GM19238 (cell line): ENCODE measurements at regions not wholly inside any gene's neighbourhood (a gene's known extent, or its start where the extent isn't known, plus 50 kb on each side); places are given as distances from the start of the nearest gene placed in this dataset.
"Not testable (repeated sequence)": the region's sequence is repeated elsewhere in the genome, so short reads cannot be mapped to it uniquely, and the experiment has no call there.

Source experiments
- DNase-seq: peaks from one replicate; pipeline ENCODE4 v3.0.0; 2011; ENCODE audit warnings: low spot score; ENCODE audit not compliant: insufficient read length

- DNase-seq = no peak
Measured at GRCh38 chr15:77897896-77898406, 179.6 kb downstream of the TBC1D2B start.

GRCh38 chr15:77897113-77897895 is 180.2 kb downstream of the TBC1D2B start:
- not testable (repeated sequence) for DNase-seq

- DNase-seq = not testable (repeated sequence)
Measured at GRCh38 chr15:77896147-77897112, 181.1 kb downstream of the TBC1D2B start.

- DNase-seq = no peak
Measured at GRCh38 chr15:77895742-77896141, 181.8 kb downstream of the TBC1D2B start.

- not testable (repeated sequence) for DNase-seq
Measured at GRCh38 chr15:77895145-77895544, 182.4 kb downstream of the TBC1D2B start.

GRCh38 chr15:77893671-77894640 is 183.6 kb downstream of the TBC1D2B start:
- not testable (repeated sequence) for DNase-seq

- not testable (repeated sequence) for DNase-seq
Measured at GRCh38 chr15:77893246-77893645, 184.3 kb downstream of the TBC1D2B start.

- DNase-seq = no peak
Measured at GRCh38 chr15:77892335-77892734, 185.2 kb downstream of the TBC1D2B start.

GRCh38 chr15:77891862-77892261 is 185.6 kb downstream of the TBC1D2B start:
- not testable (repeated sequence) for DNase-seq

GRCh38 chr15:77890911-77891801 is 186.4 kb downstream of the TBC1D2B start:
- DNase-seq = not testable (repeated sequence)

GRCh38 chr15:77889828-77890725 is 187.4 kb downstream of the TBC1D2B start:
- not testable (repeated sequence) for DNase-seq

GRCh38 chr15:77889009-77889806 is 188.3 kb downstream of the TBC1D2B start:
- DNase-seq = no peak

- DNase-seq = not testable (repeated sequence)
Measured at GRCh38 chr15:77887563-77888429, 189.7 kb downstream of the TBC1D2B start.

- no peak for DNase-seq
Measured at GRCh38 chr15:77886805-77887448, 190.6 kb downstream of the TBC1D2B start.

GRCh38 chr15:77885877-77886500 is 191.5 kb downstream of the TBC1D2B start:
- not testable (repeated sequence) for DNase-seq

- not testable (repeated sequence) for DNase-seq
Measured at GRCh38 chr15:77883012-77883411, 194.5 kb downstream of the TBC1D2B start.
